HG03103 (cell line): ENCODE measurements at regions not wholly inside any gene's neighbourhood (a gene's known extent, or its start where the extent isn't known, plus 50 kb on each side); places are given as distances from the start of the nearest gene placed in this dataset.

Experiments
- ATAC-seq: cut with Tn5 transposase; IDR thresholded peaks from one replicate; pipeline ENCODE4 v1.9.1; 2021; ENCODE audit warnings: low read depth; ENCODE audit not compliant: unreplicated experiment

DNA sequence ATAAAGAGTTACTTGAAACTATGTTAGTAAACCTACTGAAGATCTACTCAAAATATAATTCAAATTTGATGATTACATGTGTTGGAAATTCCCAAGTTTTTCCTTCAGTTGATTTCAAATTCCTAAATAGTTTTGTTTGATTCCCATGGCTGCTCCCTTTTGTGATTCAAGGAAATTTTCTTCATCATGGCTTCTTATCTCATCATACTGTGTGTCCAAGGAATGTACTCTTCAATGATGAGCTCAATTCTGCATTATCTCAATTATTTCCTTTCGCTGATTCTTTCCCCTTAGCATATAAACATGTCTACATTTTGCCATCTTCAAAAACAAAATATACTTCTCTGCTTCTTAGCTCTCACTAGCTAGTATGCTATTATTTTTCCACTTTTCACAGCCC, 460.4 kb upstream of the NAALADL2 start:
- no peak for ATAC-seq

DNA sequence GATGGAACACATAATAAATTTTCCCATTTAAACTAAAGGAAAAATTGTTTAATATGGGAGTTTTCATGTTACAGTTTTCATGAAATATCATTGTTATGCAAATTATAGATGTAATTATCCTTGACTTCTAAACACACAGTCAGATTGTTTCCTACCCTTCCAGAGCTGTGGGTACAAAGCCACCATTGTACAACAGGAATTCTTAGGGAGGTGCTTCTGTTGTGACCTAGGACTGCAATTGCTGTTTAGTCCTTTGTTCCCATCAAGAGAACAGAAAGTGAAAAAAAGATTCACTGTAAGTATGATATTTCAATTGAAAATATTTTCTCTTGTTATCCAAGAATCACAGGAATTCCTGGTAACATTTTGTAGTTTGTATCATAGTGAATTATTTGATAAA, 455.3 kb upstream of the NAALADL2 start:
- ATAC-seq, result no peak

DNA sequence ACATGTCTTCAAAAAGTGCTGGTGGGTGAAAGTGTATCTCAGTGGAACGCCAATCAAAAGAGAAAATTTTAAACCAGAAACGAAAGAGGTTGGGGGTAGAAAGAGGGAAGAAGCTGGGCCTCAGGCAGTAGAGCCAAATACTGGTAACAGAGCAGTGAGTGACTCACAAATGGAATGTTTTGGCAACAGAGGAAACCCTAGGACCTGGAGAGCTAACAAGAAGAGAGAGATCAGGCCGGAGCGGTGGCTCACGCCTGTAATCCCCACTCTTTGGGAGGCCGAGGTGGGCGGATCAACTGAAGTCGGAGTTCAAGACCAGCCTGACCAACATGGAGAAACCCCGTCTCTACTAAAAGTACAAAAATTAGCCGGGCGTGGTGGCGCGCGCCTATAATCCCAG, 450.8 kb upstream of the NAALADL2 start:
- no peak for ATAC-seq

DNA sequence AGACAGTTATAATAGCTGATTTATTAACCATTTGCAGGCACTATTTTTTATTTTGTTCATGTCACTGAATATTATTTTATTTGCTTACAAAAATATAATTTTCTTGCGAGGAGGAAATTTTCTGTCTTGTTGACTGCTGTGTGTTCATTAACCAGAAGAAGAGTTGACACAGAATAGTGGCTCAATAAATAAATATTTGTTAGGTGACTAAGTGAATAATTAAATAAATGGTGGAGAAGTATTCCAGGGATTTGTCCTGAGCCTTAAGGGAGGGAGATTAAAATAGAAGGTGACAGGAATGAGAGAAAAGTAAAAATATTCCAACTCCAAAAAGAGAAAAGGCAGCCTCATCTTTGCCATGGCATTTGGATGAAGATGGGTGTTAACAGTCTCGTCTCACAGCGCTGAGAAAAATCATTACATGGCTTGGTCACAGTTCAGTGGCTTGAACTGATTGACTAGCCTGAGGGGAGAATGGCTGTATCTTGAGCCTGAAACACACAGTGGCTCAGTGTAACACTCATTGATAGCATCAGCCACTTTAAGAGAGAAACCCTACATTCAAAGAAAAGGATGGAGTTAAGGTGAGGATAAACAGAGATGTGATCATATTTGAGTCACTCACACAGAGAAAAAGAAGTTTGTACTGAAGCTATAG, 449.9 kb upstream of the NAALADL2 start:
- no peak for ATAC-seq

DNA sequence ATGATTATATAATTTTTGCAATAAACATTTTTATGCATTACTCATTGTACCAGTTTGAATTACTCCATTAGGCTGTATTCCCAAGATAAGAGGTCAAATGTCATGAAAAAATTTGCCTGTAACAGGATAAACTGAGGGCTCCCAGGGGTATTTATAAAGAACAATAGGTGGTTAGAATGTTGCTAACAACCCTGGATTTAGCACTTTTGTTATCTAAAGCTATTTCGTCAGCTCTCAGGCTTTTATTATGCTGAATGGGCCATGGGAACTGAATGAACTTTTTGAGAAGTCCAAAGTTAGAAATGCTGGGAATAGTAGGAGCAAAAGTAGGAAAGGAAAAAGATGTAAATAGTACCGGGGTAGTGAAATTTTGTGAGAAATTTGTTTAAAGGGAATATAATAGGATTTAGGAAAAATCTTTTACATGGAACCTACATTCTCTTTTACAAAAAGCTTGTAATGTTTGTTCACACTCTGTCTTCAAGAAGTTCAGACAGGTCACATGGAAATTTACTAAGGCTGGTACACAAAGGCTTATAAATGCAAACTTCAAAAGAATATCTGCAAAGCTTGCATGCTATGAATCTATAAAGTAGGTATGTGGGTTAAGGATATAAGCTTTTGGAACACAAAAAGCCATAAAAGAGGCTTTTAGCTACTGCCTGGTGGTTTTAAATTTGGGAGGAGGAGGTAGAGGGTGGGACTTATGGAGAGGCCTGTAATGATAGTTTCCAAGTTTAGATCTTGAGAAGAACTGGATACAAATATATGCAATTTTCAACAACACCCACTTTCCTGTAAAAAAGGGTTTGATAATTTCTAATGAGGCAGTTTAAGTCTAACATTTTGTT, 445.8 kb upstream of the NAALADL2 start:
- ATAC-seq, result no peak

DNA sequence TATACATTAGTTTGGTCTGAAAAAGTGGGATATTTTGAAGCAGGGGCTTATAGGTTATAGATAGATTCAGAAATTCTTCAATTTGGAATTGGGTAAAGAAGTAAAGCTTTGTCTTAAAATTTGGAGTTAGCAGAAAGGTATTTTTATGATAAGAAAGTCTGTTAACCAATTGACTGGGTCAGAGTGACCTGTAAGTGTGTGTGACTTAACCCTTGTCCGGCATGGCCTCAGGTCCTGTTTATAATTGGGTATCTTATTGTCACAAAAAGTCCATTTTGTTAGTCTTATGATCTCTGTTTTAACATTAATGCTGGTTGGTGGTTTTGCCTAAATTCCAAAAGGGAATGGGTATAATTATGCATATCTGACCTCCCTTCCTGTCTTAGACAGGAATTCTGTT, 444.2 kb upstream of the NAALADL2 start:
- no peak for ATAC-seq

DNA sequence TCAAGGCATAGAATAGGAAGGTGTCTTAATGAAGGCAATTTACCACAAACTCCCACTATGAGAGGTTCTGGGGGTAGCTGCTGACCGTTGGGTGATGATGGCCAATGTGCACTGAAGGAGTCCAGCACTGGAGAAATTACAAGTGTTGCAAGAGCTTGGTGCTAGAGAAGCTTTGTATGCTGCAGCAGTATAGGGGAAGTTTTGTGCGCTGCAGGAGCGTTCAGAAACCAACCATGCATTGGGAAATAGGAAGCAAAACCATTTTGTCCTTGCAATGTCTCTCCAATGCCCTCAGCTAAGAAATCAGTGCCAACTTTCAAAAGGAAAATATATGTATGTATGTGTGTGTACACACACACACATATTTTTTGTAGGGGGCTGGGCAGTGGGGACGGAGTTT, 441.6 kb upstream of the NAALADL2 start:
- ATAC-seq, result no peak

DNA sequence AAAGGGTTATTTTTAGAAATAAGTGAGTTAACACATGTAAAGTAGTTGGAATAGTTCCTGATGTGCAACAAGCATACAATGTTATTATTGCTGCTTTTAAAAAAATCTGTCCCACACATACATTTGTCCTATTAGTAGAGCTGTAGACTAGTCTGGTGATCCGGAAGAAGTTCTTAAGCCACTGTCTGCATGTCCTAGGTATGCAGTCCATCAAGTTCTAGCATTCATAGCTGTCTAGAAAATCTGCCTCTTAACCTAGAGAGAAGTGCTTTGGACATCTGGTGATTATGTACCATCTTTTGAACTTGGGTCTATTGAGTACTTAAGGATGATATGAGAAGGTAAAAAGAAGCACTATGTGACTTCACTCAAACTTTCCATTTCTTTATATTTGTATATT, 439.9 kb upstream of the NAALADL2 start:
- no peak for ATAC-seq

DNA sequence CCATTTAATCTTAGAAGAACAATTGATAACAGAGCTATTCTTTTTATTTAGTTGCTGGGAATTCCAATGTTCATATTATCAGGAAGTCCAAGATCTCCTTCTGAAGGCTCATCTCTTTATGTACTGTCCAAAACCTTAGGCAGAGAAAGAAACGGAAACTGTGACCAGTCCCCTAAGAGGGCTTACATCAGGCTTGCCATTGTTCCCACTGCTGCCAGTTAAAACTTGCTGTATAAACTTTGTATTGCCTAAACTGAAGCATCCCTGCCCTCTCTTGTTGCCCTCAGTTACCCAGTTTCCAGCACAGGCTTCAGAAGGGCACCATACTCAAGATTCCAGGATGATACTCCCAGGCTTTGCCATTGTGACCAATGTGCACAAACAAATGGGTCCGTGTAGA, 435.2 kb upstream of the NAALADL2 start:
- ATAC-seq, result no peak

DNA sequence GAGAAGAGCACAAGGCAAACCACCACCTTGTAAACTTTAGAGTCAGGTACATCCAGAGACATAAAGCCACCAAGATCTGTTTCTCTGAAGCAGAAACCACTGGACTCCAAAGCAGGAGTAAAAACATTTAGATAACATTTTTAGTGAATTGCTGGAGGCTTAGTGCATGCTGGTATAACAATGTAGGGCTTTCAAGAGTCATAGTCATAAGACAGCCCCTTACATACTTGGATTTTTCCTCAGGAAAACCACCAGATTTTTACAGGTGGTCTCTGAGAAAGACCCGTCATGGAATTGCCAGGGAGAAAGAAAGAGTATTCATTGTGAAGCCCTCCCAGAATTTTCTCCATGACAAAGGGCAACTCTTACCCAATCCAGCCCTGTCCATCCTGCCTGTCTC, 434.5 kb upstream of the NAALADL2 start:
- ATAC-seq, result no peak

DNA sequence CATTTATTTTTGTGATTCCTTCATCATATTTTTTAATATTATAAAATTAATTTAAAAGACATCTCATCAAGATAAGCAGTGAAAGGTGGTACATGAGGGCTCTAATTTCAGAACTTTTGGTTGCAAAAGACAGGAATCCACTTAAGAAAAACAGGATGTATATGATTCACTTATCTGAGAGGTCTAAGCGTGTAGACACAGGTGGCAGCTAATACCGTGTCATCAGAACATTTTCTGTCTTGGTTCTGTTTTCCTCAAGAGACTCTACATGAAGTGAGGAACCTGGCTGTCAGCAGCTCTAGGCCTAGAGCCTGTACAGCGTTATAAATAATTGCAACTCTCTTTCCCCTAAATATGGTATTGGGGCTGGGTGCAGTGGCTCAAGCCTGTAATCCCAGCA, 433.7 kb upstream of the NAALADL2 start:
- ATAC-seq, result no peak

DNA sequence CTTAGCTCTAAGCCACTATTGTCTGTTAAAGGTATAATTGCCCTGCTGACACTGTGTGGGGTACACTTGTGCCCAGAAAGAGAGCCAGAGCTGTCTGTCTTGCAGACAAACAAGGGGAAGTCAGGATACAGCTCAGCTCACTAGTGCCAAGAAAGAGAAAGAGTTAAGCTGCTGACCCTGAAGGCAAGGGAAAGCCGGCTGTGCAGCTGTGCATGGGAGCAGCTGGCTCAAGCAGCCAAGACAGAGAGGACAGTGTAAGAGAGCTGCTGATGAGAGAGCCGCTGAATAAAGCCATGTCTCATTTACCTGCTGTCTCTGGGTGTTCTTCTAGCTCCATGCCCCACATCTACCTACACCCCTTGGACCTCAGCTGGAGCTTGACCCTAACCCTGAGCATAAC, 428.1 kb upstream of the NAALADL2 start:
- no peak for ATAC-seq

DNA sequence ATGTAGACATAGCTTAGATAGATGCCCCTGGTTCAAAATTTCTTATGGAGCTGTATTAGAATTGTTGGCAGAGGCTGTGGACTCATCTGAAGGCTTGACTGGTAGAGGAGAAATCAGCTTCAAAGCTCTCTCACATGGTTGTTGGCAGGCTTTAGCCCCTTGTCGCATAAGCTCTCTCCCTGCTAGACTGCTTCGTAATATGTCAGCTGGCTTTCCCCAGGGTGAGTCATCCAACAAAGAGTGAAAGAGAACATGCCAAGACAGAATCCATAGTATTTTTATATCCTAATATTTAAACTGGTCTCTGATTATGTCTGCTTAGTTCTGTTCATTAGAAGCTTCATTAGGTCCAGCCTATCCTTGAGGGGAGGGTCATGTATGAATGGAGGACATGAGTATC, 427.4 kb upstream of the NAALADL2 start:
- ATAC-seq, result no peak

DNA sequence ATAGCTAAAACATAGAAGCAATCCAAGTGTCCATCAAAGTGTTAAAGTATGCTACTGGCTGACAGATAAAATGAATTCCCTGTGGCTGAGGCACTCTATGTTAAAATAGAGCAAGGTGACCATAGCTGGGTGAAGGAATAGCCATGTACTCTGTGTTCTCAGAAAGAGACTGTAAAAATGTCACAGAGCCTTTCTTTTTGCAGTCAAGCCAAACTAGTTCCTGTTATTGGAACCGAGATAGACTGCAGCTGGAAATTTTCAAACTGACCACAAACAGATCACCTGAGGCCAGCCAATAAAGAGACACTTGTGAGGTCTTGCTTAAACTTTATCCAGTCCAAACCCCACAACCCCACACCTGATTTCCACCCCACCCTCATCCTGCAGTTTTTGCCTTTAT, 422.8 kb upstream of the NAALADL2 start:
- no peak for ATAC-seq

DNA sequence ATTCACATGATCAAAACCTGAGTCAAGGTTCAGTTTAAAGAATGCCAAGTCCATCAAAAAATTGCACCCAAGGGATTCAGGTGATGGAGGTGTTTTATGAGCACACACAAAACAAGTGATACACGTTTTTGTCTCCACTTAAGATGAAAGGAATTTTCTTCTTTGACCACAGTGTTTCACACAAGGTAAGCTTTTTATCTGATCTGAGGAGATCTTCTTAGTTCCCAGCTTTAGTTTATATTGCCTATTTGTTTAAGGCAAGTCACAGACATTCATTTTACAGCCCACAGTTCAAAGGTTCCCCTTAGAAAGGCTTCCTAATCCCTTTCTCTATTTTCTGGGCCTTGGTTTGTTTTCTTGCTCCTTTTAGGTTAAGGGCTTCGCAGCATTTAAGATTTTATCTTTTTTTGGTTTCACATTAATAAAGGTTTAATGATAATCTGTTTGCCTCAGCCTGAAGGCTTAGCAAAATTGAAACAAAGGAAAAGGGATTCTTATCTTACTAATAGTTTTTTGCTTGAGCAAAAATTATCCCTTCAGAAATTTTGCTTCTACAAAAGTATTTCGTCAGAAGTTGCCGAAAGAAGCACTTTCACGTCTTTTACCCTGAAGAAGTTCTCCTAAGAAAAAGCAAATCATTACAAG, 420.5 kb upstream of the NAALADL2 start:
- no peak for ATAC-seq

DNA sequence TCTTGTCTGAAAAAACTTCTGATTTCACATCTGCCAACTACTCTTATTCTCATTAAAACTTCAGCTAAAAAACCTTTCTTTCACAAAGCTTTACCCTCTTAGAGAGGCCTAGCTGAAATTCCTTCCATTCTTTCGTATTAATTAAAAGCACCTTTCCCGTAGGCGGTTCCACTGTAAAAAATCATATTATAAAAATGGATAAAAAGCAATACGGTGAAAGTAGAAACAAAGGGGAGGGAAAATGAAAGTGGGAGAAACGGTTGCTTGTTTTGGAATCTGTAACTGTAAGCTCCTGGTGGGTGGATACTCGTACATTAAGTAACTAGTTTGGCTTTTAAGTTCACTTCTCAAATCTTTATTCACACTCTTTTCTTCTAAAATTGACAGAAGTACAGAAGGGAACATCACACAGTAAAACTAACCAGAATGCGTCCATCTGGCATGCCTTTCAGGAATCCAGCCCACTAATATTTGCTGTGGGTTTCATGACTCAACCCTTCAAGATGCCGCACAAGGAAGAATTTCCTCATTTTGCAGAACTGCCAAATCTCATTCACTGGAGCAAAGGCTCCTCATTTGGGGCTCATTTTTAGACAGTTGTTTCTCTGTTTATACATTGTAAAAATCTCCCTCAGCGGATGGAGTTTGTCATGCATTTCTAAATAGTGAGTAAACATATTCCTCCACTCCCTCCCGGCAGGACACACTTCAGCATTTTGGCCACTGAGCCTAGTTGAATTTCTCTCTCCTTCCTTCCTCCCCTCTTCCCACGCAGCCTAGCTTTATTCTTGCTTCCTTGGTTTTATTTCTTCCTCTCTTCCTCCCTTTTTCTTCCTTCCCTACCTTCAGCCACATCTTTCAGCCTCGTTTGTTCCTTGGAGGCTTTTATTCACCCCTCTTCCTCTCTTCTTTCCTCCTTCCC, 419.5 kb upstream of the NAALADL2 start:
- ATAC-seq, result no peak

DNA sequence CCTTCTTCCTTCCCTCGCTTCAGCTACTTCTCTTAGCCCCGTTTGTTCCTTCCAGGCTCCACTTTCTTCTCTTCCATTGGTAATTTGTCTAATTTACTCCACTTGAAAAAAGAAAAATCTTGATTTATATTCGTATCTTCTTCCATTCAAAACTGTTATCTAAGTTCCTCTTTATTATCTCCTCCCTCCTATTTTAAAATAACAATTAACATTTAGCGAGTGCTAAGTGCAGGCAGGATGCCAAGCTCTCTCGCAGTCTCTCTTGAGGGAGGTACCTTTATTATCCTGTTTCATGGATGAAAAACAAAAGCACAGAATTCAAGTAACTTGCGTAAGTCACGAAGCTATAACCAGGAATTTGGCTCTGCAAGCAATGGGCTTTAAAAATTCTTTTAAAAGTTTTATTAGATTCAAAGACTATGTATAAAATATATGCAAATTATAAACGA, 418.9 kb upstream of the NAALADL2 start:
- ATAC-seq, result no peak

DNA sequence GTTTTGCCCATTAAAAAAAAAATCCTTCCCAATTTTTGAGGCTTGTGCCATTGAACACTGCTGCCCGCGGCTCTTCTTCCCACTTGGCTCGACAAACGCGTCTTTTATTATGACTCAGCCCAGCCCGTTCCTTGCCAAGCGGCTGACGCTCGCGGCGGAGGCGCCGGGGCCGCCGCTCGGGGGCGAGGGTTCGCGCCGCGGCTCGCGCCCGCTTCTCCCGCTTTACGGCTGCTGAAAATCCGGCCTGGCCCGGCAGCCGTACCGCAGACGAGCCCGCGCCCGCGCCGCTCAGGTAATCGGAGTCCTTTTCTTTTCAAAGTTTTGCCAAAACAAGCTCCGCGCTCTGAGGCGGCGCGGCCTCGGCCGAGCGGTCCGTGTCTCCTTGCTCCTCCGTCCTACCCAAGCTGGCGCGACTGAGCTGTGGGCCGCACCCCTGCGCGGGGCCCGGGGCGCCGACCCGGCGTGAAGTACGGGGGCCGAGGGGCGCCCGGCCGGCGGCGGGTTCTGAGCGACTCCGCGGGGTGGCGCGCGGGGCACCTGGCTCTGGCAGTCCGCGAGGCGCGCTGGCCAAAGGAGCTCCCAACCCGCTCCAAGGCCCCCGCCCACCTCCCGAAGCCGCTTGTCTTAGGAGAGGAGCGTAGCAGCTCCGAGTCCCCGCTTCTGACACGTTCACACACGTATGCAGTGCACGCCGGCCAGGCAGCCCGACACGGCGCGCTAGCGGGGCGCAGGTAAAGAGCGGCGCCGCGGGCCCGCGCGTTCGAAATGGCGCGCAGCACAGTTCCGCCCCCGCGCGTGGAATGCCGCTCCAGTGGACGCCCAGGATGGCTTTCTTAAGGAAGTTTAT, 418.2 kb upstream of the NAALADL2 start:
- ATAC-seq, result peak; percentile 72

DNA sequence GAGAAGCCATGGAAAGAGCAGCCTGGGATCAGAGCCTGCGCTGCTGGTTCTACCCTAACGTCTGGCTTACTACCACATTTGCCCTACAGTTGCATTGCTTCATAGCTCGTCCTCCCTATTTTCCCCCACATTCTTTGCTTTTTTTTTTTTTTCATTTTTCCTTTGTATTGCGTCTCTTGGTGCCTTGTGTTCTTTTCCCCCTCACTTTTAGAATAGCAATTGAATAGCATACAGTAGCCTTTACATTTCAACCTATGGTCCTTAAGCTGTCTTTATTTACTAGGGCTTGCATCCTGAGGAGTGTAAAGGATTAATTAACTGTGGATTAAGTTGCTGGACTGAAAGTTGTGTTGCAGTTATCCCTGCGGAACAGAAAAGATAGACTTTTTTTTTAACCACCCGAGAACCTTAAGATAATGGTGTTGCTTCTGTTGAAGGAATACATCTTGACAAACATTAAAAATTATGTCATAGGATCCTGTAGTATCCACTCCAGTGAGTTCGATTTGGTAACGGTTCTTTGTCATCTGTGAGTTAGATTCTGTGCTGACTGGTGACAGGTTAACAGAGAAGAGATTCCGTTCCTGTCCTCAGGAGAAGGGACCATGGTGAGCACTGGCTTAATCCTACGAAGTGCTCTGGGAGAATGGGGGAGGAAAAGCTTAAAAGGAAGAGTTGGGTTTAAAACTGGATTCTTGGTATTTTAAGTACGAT, 417.4 kb upstream of the NAALADL2 start:
- no peak for ATAC-seq
